ENCODE measurements at regions not wholly inside any gene's neighbourhood (a gene's known extent, or its start where the extent isn't known, plus 50 kb on each side); places are given as distances from the start of the nearest gene placed in this dataset.

- Mint-ChIP-seq H3K27ac (ENCODE audit: unreplicated experiment) (no peak overlapping the region), H3K27me3 (ENCODE audit: low read depth) (no peaks in the 10 kb centered on the region), H3K4me1 (ENCODE audit: low read depth) (peaks cover 51% of the 10 kb centered on the region), H3K4me3 (ENCODE audit: unreplicated experiment) (no peak overlapping the region), H3K9me3 (ENCODE audit: low read depth) (no peaks in the 10 kb centered on the region), H3K36me3 (ENCODE audit: low read depth) (no peaks in the 10 kb centered on the region)
- TF ChIP-seq CTCF (IDR thresholded peaks at IDR 0.05): no peak
- no peak for DNase-seq (ENCODE audit: low spot score)
Measured at GRCh38 chr3:43874290-43874689, 183.6 kb downstream of the ABHD5 start.

GRCh38 chr3:43874731-43875130 is 184.0 kb downstream of the ABHD5 start:
- H3K4me1 Mint-ChIP-seq (ENCODE audit: low read depth): peaks cover 47% of the 10 kb centered on the region

GRCh38 chr3:43876648-43877047 is 185.9 kb downstream of the ABHD5 start:
- Mint-ChIP-seq H3K36me3 (ENCODE audit: low read depth) (no peaks in the 10 kb centered on the region), H3K27me3 (ENCODE audit: low read depth) (no peaks in the 10 kb centered on the region), H3K27ac (ENCODE audit: unreplicated experiment) (no peak overlapping the region), H3K4me3 (ENCODE audit: unreplicated experiment) (no peak overlapping the region), H3K4me1 (ENCODE audit: low read depth) (peaks cover 28% of the 10 kb centered on the region), H3K9me3 (ENCODE audit: low read depth) (no peaks in the 10 kb centered on the region)
- DNase-seq (ENCODE audit: low spot score): no peak
- no peak for TF ChIP-seq CTCF (IDR thresholded peaks at IDR 0.05)

More at GRCh38 chr3:43874731-43875130, 184.0 kb downstream of the ABHD5 start:
- no peaks in the 10 kb centered on the region for H3K9me3 Mint-ChIP-seq (ENCODE audit: low read depth)
- H3K36me3 Mint-ChIP-seq (ENCODE audit: low read depth): no peaks in the 10 kb centered on the region
- H3K27me3 Mint-ChIP-seq (ENCODE audit: low read depth): no peaks in the 10 kb centered on the region
- no peak for TF ChIP-seq CTCF (IDR thresholded peaks at IDR 0.05)
- no peak overlapping the region for H3K4me3 Mint-ChIP-seq (ENCODE audit: unreplicated experiment)
- DNase-seq (ENCODE audit: low spot score): no peak
- H3K27ac Mint-ChIP-seq (ENCODE audit: unreplicated experiment): no peak overlapping the region

GRCh38 chr3:43879166-43879565 is 188.4 kb downstream of the ABHD5 start:
- no peak for DNase-seq (ENCODE audit: low spot score)
- no peaks in the 10 kb centered on the region for H3K27me3 Mint-ChIP-seq (ENCODE audit: low read depth)
- TF ChIP-seq CTCF (IDR thresholded peaks at IDR 0.05): peak; percentile 61
- H3K4me1 Mint-ChIP-seq (ENCODE audit: low read depth): peaks cover 7% of the 10 kb centered on the region
- no peak overlapping the region for H3K4me3 Mint-ChIP-seq (ENCODE audit: unreplicated experiment)
- H3K9me3 Mint-ChIP-seq (ENCODE audit: low read depth): no peaks in the 10 kb centered on the region
- H3K36me3 Mint-ChIP-seq (ENCODE audit: low read depth): no peaks in the 10 kb centered on the region
- H3K27ac Mint-ChIP-seq (ENCODE audit: unreplicated experiment): no peak overlapping the region

GRCh38 chr3:43882976-43883680 is 192.4 kb downstream of the ABHD5 start:
- DNase-seq (ENCODE audit: low spot score): no peak
- peaks cover 13% of the 10 kb centered on the region for H3K4me1 Mint-ChIP-seq (ENCODE audit: low read depth)
- no peaks in the 10 kb centered on the region for H3K27me3 Mint-ChIP-seq (ENCODE audit: low read depth)
- no peaks in the 10 kb centered on the region for H3K9me3 Mint-ChIP-seq (ENCODE audit: low read depth)
- no peak for TF ChIP-seq CTCF (IDR thresholded peaks at IDR 0.05)
- H3K36me3 Mint-ChIP-seq (ENCODE audit: low read depth): no peaks in the 10 kb centered on the region
- H3K27ac Mint-ChIP-seq (ENCODE audit: unreplicated experiment): no peak overlapping the region
- no peak overlapping the region for H3K4me3 Mint-ChIP-seq (ENCODE audit: unreplicated experiment)

Measured in chondrocyte (in vitro differentiated cells).